ENCODE measurements at regions not wholly inside any gene's neighbourhood (a gene's known extent, or its start where the extent isn't known, plus 50 kb on each side); places are given as distances from the start of the nearest gene placed in this dataset.

DNA sequence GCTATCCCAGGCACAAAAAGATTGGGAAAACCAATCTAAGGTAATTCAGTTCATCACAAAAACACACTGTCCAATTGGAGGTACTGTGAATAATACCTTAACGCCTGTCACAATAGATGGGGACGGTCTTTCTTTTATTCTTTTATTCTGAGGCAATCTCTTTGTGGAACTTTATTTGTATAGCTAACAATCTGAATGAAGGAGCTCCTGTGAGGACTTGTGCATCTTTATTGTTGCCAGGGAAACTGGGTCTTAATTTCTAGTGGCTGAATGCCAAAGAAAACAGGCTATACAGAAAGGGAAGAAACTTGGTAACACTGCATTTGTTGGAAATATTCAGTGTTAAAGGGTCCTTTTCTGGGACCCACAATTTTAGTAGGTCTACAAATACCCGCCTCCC, 546.9 kb upstream of the C9orf72 start:
- TF ChIP-seq POLR2A (IDR thresholded peaks at IDR 0.05; ENCODE audit: low read length) (no peak), GATA1 (IDR thresholded peaks at IDR 0.05; ENCODE audit: low read depth, low read length) (no peak)

All from erythroblast (primary cell).